OCI-LY7 (cell line): ENCODE measurements at regions not wholly inside any gene's neighbourhood (a gene's known extent, or its start where the extent isn't known, plus 50 kb on each side); places are given as distances from the start of the nearest gene placed in this dataset.

Experiments used
- BruUV-seq: library from RNA; stranded (reverse); fragments of 400-500 nt; replicated peaks from 2 replicates; lab custom pipeline; 2021; lab: Mats Ljungman, UMichigan
- CTCF ChIA-PET: fragments of 300-600 bp; sonication (Branson Sonifier 250); formaldehyde crosslinking; loops from one replicate; lab custom pipeline; 2022; ENCODE audit warnings: antibody characterized with exemption; ENCODE audit not compliant: unreplicated experiment; lab: Charles Lee
- POLR2A ChIA-PET: fragments of 300-600 bp; sonication (Branson Sonifier 250); formaldehyde crosslinking; loops from one replicate; lab custom pipeline; 2022; ENCODE audit warnings: antibody characterized with exemption; lab: Charles Lee
- DNase-seq: peaks from one replicate; pipeline ENCODE4 v3.0.0-alpha.2; 2015; ENCODE audit warnings: low spot score
- H2AFZ ChIP-seq: fragments of 200-600 bp; sonication (generic), shearing (Covaris generic); 2 replicates; pipeline ENCODE4 v1.6.1; 2014; ENCODE audit warnings: mild to moderate bottlenecking, antibody characterized with exemption, low read length, moderate library complexity
- H3K27ac ChIP-seq: fragments of 200-600 bp; sonication (generic); 2 replicates; pipeline ENCODE4 v1.5.1; 2014; ENCODE audit warnings: mixed run types, low read depth, mild to moderate bottlenecking, moderate library complexity, low read length, inconsistent platforms; ENCODE audit not compliant: poor library complexity, severe bottlenecking
- H3K36me3 ChIP-seq: fragments of 200-600 bp; sonication (generic); 2 replicates; pipeline ENCODE4 v1.6.1; 2014; ENCODE audit warnings: mild to moderate bottlenecking, antibody characterized with exemption, low read length, moderate library complexity, mixed read lengths; ENCODE audit not compliant: insufficient read depth
- H3K4me1 ChIP-seq: fragments of 200-600 bp; sonication (generic); 2 replicates; pipeline ENCODE4 v1.5.1; 2014; ENCODE audit warnings: mild to moderate bottlenecking, low read length; ENCODE audit not compliant: insufficient read depth, poor library complexity, severe bottlenecking
- H3K4me2 ChIP-seq: fragments of 200-600 bp; sonication (generic); 2 replicates; pipeline ENCODE4 v1.6.1; 2014; ENCODE audit warnings: mild to moderate bottlenecking, low read length
- H3K4me3 ChIP-seq: fragments of 200-600 bp; sonication (generic); 2 replicates; pipeline ENCODE4 v1.5.1; 2014; ENCODE audit warnings: mild to moderate bottlenecking, low read depth, low read length; ENCODE audit not compliant: poor library complexity, severe bottlenecking
- H3K79me2 ChIP-seq: fragments of 200-600 bp; sonication (generic); 2 replicates; pipeline ENCODE4 v1.6.1; 2016; ENCODE audit warnings: low read depth, mild to moderate bottlenecking, low read length, moderate library complexity, mixed read lengths; ENCODE audit not compliant: insufficient read depth
- H3K9me2 ChIP-seq: fragments of 200-600 bp; sonication (generic); 2 replicates; pipeline ENCODE4 v1.6.1; 2016; ENCODE audit warnings: mild to moderate bottlenecking, low read length, mixed read lengths; ENCODE audit not compliant: insufficient read depth
- H3K9me3 ChIP-seq: fragments of 200-600 bp; sonication (generic); 2 replicates; pipeline ENCODE4 v1.6.1; 2014; ENCODE audit warnings: mild to moderate bottlenecking, mixed run types, low read length, mixed read lengths
- H4K20me1 ChIP-seq: fragments of 200-600 bp; sonication (generic); 2 replicates; pipeline ENCODE4 v1.6.1; 2014; ENCODE audit warnings: mild to moderate bottlenecking, antibody characterized with exemption, low read length, moderate library complexity, mixed read lengths; ENCODE audit not compliant: insufficient read depth
- CTCF ChIP-seq: fragments of 200-600 bp; sonication (generic); conservative IDR thresholded peaks from 2 replicates; pipeline ENCODE4 v1.5.1; 2014; ENCODE audit warnings: mild to moderate bottlenecking, antibody characterized with exemption, low read length, moderate library complexity, mixed read lengths
- EZH2phosphoT487 ChIP-seq: fragments of 200-600 bp; sonication (generic); IDR thresholded peaks from 2 replicates; pipeline ENCODE4 v1.6.1; 2018; ENCODE audit warnings: low read depth, borderline replicate concordance, mild to moderate bottlenecking, mixed run types, antibody characterized with exemption, low read length, moderate library complexity, mixed read lengths
- intact Hi-C: fragments of 100-400 bp; cut with micrococcal nuclease; formaldehyde crosslinking; loops from one replicate; pipeline ENCODE4 v1.10.0; 2022; ENCODE audit not compliant: unreplicated experiment

GRCh38 chr7:91690541-91691070 is 189.9 kb downstream of the MTERF1 start:
- intact Hi-C loops = no loop called here
- BruUV-seq = no TSS peak

DNA sequence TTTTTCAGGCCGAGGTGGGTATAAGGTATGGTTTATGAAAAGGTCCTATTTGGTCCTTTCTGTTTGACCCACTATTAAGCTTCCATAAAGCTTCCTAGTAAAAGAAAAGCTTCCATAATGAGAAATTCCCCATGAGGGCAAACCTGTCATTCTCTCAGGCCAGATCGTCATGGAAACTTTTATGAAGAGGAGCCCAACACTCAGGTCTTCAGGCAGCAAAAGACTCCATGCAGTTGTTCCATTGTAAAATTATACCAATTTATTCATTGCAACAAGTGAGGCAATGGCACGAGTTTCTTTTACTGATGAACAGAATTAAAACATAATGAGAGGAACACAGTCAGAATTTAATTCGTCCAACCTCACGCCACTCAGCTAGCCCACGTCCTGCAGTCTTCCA is 188.6 kb downstream of the MTERF1 start:
- Histone ChIP-seq H3K4me2 (no peak overlapping the region), H3K79me2 (no peaks in the 10 kb centered on the region), H3K4me1 (no peaks in the 10 kb centered on the region), H3K9me3 (no peaks in the 10 kb centered on the region), H3K27ac (no peak overlapping the region), H2AFZ (no peak overlapping the region), H3K4me3 (no peak overlapping the region), H3K36me3 (no peaks in the 10 kb centered on the region), H4K20me1 (no peaks in the 10 kb centered on the region), H3K9me2 (no peaks in the 10 kb centered on the region)
- BruUV-seq = no TSS peak
- intact Hi-C loops = no loop called here
- ChIA-PET POLR2A (interaction anchor here (0.5 kb wide), 1 partner anchor 110 kb away, joined by 3 read pairs; no protein-coding TSS in a partner anchor), CTCF (no interaction called here)
- no peak for DNase-seq
- no peak for TF ChIP-seq CTCF
- no peak for TF ChIP-seq EZH2phosphoT487

More at GRCh38 chr7:91690541-91691070, 189.9 kb downstream of the MTERF1 start:
- no peak overlapping the region for H3K27ac ChIP-seq
- H3K4me2 ChIP-seq = no peak overlapping the region
- no peaks in the 10 kb centered on the region for H3K79me2 ChIP-seq
- no peak overlapping the region for H3K4me3 ChIP-seq
- no peaks in the 10 kb centered on the region for H3K9me3 ChIP-seq
- no peak overlapping the region for H2AFZ ChIP-seq
- CTCF ChIA-PET = no interaction called here
- H3K36me3 ChIP-seq = no peaks in the 10 kb centered on the region
- no peaks in the 10 kb centered on the region for H3K9me2 ChIP-seq
- POLR2A ChIA-PET = no interaction called here
- DNase-seq = no peak
- no peaks in the 10 kb centered on the region for H3K4me1 ChIP-seq
- H4K20me1 ChIP-seq = no peaks in the 10 kb centered on the region
- TF ChIP-seq EZH2phosphoT487 = no peak
- no peak for TF ChIP-seq CTCF

GRCh38 chr7:91692800-91693199 is 187.7 kb downstream of the MTERF1 start:
- BruUV-seq = no TSS peak

More at GRCh38 chr7:91692800-91693199, 187.7 kb downstream of the MTERF1 start:
- Histone ChIP-seq H3K4me1 (no peaks in the 10 kb centered on the region), H3K79me2 (no peaks in the 10 kb centered on the region), H3K4me2 (no peak overlapping the region), H3K4me3 (no peak overlapping the region), H3K27ac (no peak overlapping the region), H3K9me2 (no peaks in the 10 kb centered on the region), H3K9me3 (no peaks in the 10 kb centered on the region), H4K20me1 (no peaks in the 10 kb centered on the region), H2AFZ (no peak overlapping the region), H3K36me3 (no peaks in the 10 kb centered on the region)
- ChIA-PET POLR2A (no interaction called here), CTCF (no interaction called here)
- DNase-seq = no peak
- intact Hi-C loops = no loop called here
- TF ChIP-seq CTCF = no peak
- TF ChIP-seq EZH2phosphoT487 = no peak
